ENCODE measurements at regions not wholly inside any gene's neighbourhood (a gene's known extent, or its start where the extent isn't known, plus 50 kb on each side); places are given as distances from the start of the nearest gene placed in this dataset.

DNA sequence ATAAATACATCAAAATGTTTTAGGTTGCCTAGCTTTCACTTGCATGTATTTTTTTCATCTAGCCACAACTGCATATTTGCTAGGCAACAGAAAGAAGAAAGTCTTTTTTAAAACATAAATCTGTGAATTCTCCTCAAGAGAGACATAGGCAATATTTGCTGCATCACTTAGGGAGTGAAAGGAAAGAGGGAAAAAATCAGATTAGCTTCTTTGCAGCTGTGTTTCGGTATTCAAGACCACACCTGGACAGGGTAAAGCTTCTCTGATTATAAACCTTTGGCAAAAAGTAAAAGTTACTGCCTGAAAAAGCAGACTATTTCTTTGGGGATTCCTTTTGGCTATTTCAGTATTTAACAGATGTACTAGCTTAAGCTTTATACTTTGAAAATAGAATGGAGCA lies 280.9 kb upstream of the ZSWIM2 start:
- no peak for TF ChIP-seq EP300 (IDR thresholded peaks at IDR 0.05)
- TF ChIP-seq, protein P1, sequence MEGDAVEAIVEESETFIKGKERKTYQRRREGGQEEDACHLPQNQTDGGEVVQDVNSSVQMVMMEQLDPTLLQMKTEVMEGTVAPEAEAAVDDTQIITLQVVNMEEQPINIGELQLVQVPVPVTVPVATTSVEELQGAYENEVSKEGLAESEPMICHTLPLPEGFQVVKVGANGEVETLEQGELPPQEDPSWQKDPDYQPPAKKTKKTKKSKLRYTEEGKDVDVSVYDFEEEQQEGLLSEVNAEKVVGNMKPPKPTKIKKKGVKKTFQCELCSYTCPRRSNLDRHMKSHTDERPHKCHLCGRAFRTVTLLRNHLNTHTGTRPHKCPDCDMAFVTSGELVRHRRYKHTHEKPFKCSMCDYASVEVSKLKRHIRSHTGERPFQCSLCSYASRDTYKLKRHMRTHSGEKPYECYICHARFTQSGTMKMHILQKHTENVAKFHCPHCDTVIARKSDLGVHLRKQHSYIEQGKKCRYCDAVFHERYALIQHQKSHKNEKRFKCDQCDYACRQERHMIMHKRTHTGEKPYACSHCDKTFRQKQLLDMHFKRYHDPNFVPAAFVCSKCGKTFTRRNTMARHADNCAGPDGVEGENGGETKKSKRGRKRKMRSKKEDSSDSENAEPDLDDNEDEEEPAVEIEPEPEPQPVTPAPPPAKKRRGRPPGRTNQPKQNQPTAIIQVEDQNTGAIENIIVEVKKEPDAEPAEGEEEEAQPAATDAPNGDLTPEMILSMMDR (IDR thresholded peaks at IDR 0.05) = no peak

Measured in upper lobe of left lung (tissue), 4 donors.